Aorta (tissue), 5 donors: ENCODE measurements at regions not wholly inside any gene's neighbourhood (a gene's known extent, or its start where the extent isn't known, plus 50 kb on each side); places are given as distances from the start of the nearest gene placed in this dataset.

Experiments used
- ATAC-seq: fragments of 200-7000 bp; cut with Tn5 transposase; one replicate; pipeline ENCODE4 v1.9.1; 2022; ENCODE audit warnings: moderate library complexity; ENCODE audit not compliant: low FRiP score
- DNase-seq, 2 donors: peaks; one replicate each; pipeline ENCODE4 v3.0.0-alpha.2; 2020
- H3K27ac ChIP-seq, 2 donors: one replicate each; pipeline ENCODE4 v1.5.1; 2013; ENCODE audit warnings: low read length in 2 of 2, mild to moderate bottlenecking in 2 of 2, moderate library complexity in 2 of 2, control low read depth in 1 of 2, inconsistent platforms in 1 of 2, low read depth in 1 of 2
- H3K27me3 ChIP-seq, 2 donors: one replicate each; pipeline ENCODE4 v1.6.1; 2013; ENCODE audit warnings: control low read depth in 1 of 2, low read length in 1 of 2, mild to moderate bottlenecking in 1 of 2, moderate library complexity in 1 of 2; ENCODE audit not compliant: insufficient read depth in 2 of 2, control insufficient read depth in 1 of 2
- H3K36me3 ChIP-seq, 2 donors: one replicate each; pipeline ENCODE4 v1.6.1; 2013; ENCODE audit warnings: control low read depth in 1 of 2, low read length in 1 of 2, mild to moderate bottlenecking in 1 of 2; ENCODE audit not compliant: insufficient read depth in 2 of 2, control insufficient read depth in 1 of 2
- H3K4me1 ChIP-seq, 2 donors: one replicate each; pipeline ENCODE4 v1.6.1; 2013; ENCODE audit warnings: low read length in 2 of 2, control low read depth in 1 of 2, mild to moderate bottlenecking in 1 of 2, moderate library complexity in 1 of 2; ENCODE audit not compliant: insufficient read depth in 2 of 2, control insufficient read depth in 1 of 2
- H3K4me3 ChIP-seq, 2 donors: one replicate each; pipeline ENCODE4 v1.5.1; 2013; ENCODE audit warnings: low read length in 2 of 2, control low read depth in 1 of 2, mild to moderate bottlenecking in 1 of 2
- H3K9me3 ChIP-seq: one replicate; pipeline ENCODE4 v1.6.1; 2013; ENCODE audit warnings: mild to moderate bottlenecking, low read length; ENCODE audit not compliant: control insufficient read depth
- WGBS, 2 donors: extraction: QIAGEN DNeasy Blood & Tissue Kit; methylation state at CpG; one replicate each; pipeline ENCODE4 v1.1.7; 2013; 5-methylcytosine and 5-hydroxymethylcytosine counted together
- intact Hi-C, 2 donors: fragments of 100-400 bp; cut with DNase I; formaldehyde crosslinking; loops; one replicate each; pipeline versions ENCODE4 v1.14.2 to v1.15.0; 2022
- donor health status: healthy with polysubstance abuse.
- donor health status: Bipolar disorder and iron deficiency.
- donor health status: DM: no; HTN: no; CAD: no.
- donor health status: DM: no; HTN: no; CAD: no.
- donor health status: DM: yes; HTN: yes; CAD: no.

DNA sequence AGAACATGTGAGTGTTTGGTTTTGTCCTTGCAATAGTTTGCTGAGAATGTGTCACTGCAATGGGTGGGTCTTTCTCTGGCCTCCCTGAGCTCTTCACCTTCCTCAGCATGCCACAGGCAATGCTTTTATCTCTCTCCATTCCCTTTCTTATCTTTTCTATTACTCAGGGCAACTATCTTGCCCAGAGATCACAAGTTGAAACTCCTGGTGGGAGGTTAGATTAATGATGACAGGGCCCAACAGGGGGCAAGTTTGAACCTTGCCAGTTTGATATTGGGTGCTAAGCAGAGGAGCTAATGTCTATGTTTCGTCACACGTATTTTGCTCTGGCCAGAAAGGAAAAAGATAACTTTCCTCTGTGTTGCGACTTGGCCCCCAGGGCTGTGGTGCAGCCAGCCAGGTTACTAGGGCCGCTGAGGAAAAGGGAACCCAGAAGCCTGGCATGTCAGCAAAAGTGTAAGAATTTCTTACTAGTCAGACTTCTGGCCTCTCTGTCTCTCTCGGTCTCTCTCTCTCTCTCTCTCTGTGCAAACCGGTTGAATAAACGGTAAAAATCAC is 299.3 kb upstream of the POU5F2 start:
- intact Hi-C loops, result no loop called here
- no peaks in the 10 kb centered on the region for H3K27me3 ChIP-seq
- ATAC-seq, result no peak

DNA sequence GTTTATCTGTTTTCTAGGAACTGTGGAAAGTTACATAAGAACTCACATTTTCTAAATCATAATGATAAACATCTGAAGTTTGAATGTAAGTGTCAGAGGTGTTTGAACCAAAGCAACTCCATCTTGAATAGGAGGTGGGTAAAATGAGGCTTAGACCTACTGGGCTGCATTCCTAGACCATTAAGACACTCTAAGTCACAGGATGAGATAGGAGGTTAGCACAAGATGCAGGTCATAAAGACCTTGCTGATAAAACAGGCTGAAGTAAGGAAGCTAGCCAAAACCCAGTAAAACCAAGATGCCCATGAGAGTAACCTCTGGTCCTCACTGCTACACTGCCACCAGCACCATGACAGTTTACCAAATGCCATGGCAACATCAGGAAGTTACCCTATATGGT is 297.7 kb upstream of the POU5F2 start:
- intact Hi-C loops, result no loop called here
- H3K9me3 ChIP-seq, result no peaks in the 10 kb centered on the region
- no peaks in the 10 kb centered on the region for H3K27me3 ChIP-seq
- H3K36me3 ChIP-seq, result no peaks in the 10 kb centered on the region
- H3K4me3 ChIP-seq, result no peak overlapping the region
- DNase-seq, result no peak
- H3K27ac ChIP-seq, result no peak overlapping the region
- ATAC-seq, result no peak
- no peaks in the 10 kb centered on the region for H3K4me1 ChIP-seq

More for the DNA sequence above, 299.3 kb upstream of the POU5F2 start:
- Histone ChIP-seq H3K9me3 (no peaks in the 10 kb centered on the region), H3K36me3 (no peaks in the 10 kb centered on the region), H3K4me1 (no peaks in the 10 kb centered on the region), H3K4me3 (no peak overlapping the region), H3K27ac (no peak overlapping the region)
- DNase-seq, result no peak
- WGBS, 2 donors, result 90 to 92% methylated on average over 7 of the region's 7 CpGs

GRCh38 chr5:94031631-94032030 is 290.2 kb upstream of the POU5F2 start:
- ATAC-seq (no peak), DNase-seq (no peak)
- Histone ChIP-seq H3K9me3 (no peaks in the 10 kb centered on the region), H3K4me1 (no peaks in the 10 kb centered on the region), H3K36me3 (no peaks in the 10 kb centered on the region), H3K27ac (no peak overlapping the region), H3K27me3 (no peaks in the 10 kb centered on the region), H3K4me3 (no peak overlapping the region)
- intact Hi-C loops, result no loop called here

- no peaks in the 10 kb centered on the region for H3K9me3 ChIP-seq
- ATAC-seq (no peak), DNase-seq (no peak)
- H3K27me3 ChIP-seq, result no peaks in the 10 kb centered on the region
- intact Hi-C loops, result no loop called here
- H3K4me3 ChIP-seq, result no peak overlapping the region
- 23 to 40% methylated on average over 1 of the region's 1 CpG for WGBS, 2 donors
- no peaks in the 10 kb centered on the region for H3K4me1 ChIP-seq
- no peaks in the 10 kb centered on the region for H3K36me3 ChIP-seq
- no peak overlapping the region for H3K27ac ChIP-seq
These were observed 286.6 kb upstream of the POU5F2 start for GRCh38 chr5:94028001-94028400.

DNA sequence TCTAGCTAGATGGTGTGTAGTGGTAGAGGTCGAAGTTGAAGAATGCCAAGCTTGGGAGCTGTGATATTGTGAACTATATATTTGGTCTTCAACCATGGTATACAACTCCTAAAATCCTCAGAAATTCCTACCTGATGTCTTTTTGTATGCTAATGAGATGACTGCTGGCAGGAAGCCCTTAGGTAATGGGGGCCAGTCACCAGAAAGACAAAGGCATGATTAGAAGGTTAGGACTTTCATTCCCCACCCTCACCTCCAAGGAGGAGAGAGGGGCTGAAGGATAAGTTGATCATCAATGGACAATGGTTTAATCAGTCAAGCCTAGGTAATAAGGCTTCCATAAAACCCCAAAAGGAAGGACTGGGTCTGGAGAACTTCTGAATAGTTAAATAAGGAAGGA is 285.7 kb upstream of the POU5F2 start:
- no peaks in the 10 kb centered on the region for H3K27me3 ChIP-seq
- no peak overlapping the region for H3K4me3 ChIP-seq
- intact Hi-C loops, result no loop called here
- H3K27ac ChIP-seq, result no peak overlapping the region
- DNase-seq, result no peak
- no peak for ATAC-seq
- H3K4me1 ChIP-seq, result no peaks in the 10 kb centered on the region
- H3K36me3 ChIP-seq, result no peaks in the 10 kb centered on the region
- 96 to 99% methylated on average over 1 of the region's 1 CpG for WGBS, 2 donors
- H3K9me3 ChIP-seq, result no peaks in the 10 kb centered on the region

GRCh38 chr5:94025788-94026473 is 284.5 kb upstream of the POU5F2 start:
- Histone ChIP-seq H3K4me1 (no peaks in the 10 kb centered on the region), H3K27me3 (no peaks in the 10 kb centered on the region), H3K4me3 (no peak overlapping the region), H3K9me3 (no peaks in the 10 kb centered on the region), H3K27ac (no peak overlapping the region), H3K36me3 (no peaks in the 10 kb centered on the region)
- intact Hi-C loops, result no loop called here
- DNase-seq (no peak), ATAC-seq (no peak)
- 95 to 97% methylated on average over 10 of the region's 10 CpGs for WGBS, 2 donors

DNA sequence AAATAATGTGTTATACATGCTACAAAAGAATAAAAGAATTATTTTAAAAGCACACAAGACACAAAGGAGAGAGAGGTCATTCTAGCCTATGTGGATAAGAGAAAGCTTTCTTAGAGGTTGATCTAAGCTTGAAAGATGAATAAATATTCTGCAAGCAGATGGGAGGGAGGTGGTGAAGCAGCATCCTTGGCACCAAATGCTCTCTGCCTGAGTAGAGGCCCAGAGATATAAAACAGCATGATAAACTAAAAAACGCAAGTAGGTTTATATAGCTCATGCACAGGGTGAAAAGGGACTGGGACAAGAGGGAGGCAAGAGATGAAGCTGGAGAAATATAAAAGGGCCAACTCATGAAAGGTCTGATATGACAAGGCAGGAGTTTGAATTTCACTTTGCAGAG is 283.2 kb upstream of the POU5F2 start:
- WGBS, 2 donors, result 91 to 94% methylated on average over 1 of the region's 1 CpG
- Histone ChIP-seq H3K4me1 (no peaks in the 10 kb centered on the region), H3K27me3 (no peaks in the 10 kb centered on the region), H3K4me3 (no peak overlapping the region), H3K27ac (no peak overlapping the region), H3K9me3 (no peaks in the 10 kb centered on the region), H3K36me3 (no peaks in the 10 kb centered on the region)
- intact Hi-C loops, result no loop called here
- DNase-seq, result no peak
- no peak for ATAC-seq

GRCh38 chr5:94024101-94024500 is 282.7 kb upstream of the POU5F2 start:
- WGBS, 2 donors, result 23 to 39% methylated on average over 1 of the region's 1 CpG
- intact Hi-C loops, result no loop called here

GRCh38 chr5:94021246-94021645 is 279.8 kb upstream of the POU5F2 start:
- Histone ChIP-seq H3K4me3 (no peak overlapping the region), H3K4me1 (no peaks in the 10 kb centered on the region), H3K27me3 (no peaks in the 10 kb centered on the region), H3K27ac (no peak overlapping the region), H3K36me3 (peaks cover 0 to 1% of the 10 kb centered on the region in 2 donors), H3K9me3 (no peaks in the 10 kb centered on the region)
- intact Hi-C loops, result no loop called here
- 26 to 30% methylated on average over 2 of the region's 2 CpGs for WGBS, 2 donors
- ATAC-seq (no peak), DNase-seq (no peak)

More at GRCh38 chr5:94024101-94024500, 282.7 kb upstream of the POU5F2 start:
- no peak overlapping the region for H3K27ac ChIP-seq
- no peak for ATAC-seq
- H3K4me1 ChIP-seq, result no peaks in the 10 kb centered on the region
- no peak for DNase-seq
- no peak overlapping the region for H3K4me3 ChIP-seq
- H3K9me3 ChIP-seq, result no peaks in the 10 kb centered on the region
- no peaks in the 10 kb centered on the region for H3K36me3 ChIP-seq
- H3K27me3 ChIP-seq, result no peaks in the 10 kb centered on the region
